ENCODE measurements at regions not wholly inside any gene's neighbourhood (a gene's known extent, or its start where the extent isn't known, plus 50 kb on each side); places are given as distances from the start of the nearest gene placed in this dataset.
"Not testable (repeated sequence)": the region's sequence is repeated elsewhere in the genome, so short reads cannot be mapped to it uniquely, and the experiment has no call there.

- no peaks in the 10 kb centered on the region for H3K36me3 Mint-ChIP-seq
- H3K27ac Mint-ChIP-seq: no peak overlapping the region
- peaks cover 25% of the 10 kb centered on the region for H3K27me3 Mint-ChIP-seq
- no peaks in the 10 kb centered on the region for H3K9me3 Mint-ChIP-seq
- no peaks in the 10 kb centered on the region for H3K4me1 Mint-ChIP-seq
- H3K4me3 Mint-ChIP-seq: no peak overlapping the region
These were observed 112.3 kb upstream of the ATP5MC3 start for GRCh38 chr2:175293776-175294175.

GRCh38 chr2:175293195-175293594 is 111.7 kb upstream of the ATP5MC3 start:
- H3K27me3 Mint-ChIP-seq: peaks cover 28% of the 10 kb centered on the region
- H3K9me3 Mint-ChIP-seq: no peaks in the 10 kb centered on the region
- no peaks in the 10 kb centered on the region for H3K4me1 Mint-ChIP-seq
- H3K4me3 Mint-ChIP-seq: no peak overlapping the region
- H3K27ac Mint-ChIP-seq: no peak overlapping the region
- H3K36me3 Mint-ChIP-seq: no peaks in the 10 kb centered on the region

GRCh38 chr2:175282886-175283285 is 101.4 kb upstream of the ATP5MC3 start:
- H3K36me3 Mint-ChIP-seq: no peaks in the 10 kb centered on the region
- no peak overlapping the region for H3K4me3 Mint-ChIP-seq
- H3K4me1 Mint-ChIP-seq: no peaks in the 10 kb centered on the region
- peaks cover 3% of the 10 kb centered on the region for H3K27me3 Mint-ChIP-seq
- no peaks in the 10 kb centered on the region for H3K9me3 Mint-ChIP-seq
- no peak overlapping the region for H3K27ac Mint-ChIP-seq

- Mint-ChIP-seq H3K27me3 (peaks cover 3% of the 10 kb centered on the region), H3K4me1 (no peaks in the 10 kb centered on the region), H3K27ac (no peak overlapping the region), H3K9me3 (no peaks in the 10 kb centered on the region), H3K36me3 (no peaks in the 10 kb centered on the region), H3K4me3 (no peak overlapping the region)
These were observed 100.8 kb upstream of the ATP5MC3 start for GRCh38 chr2:175282300-175282699.

- Mint-ChIP-seq H3K4me3 (no peak overlapping the region), H3K4me1 (no peaks in the 10 kb centered on the region), H3K27me3 (peaks cover 2% of the 10 kb centered on the region), H3K36me3 (no peaks in the 10 kb centered on the region), H3K27ac (no peak overlapping the region), H3K9me3 (no peaks in the 10 kb centered on the region)
These were observed 96.3 kb upstream of the ATP5MC3 start for GRCh38 chr2:175277772-175278171.

- Mint-ChIP-seq H3K4me3 (no peak overlapping the region), H3K4me1 (no peaks in the 10 kb centered on the region), H3K27me3 (peaks cover 4% of the 10 kb centered on the region), H3K9me3 (no peaks in the 10 kb centered on the region), H3K27ac (no peak overlapping the region), H3K36me3 (no peaks in the 10 kb centered on the region)
These were observed 94.0 kb upstream of the ATP5MC3 start for GRCh38 chr2:175275539-175275938.

GRCh38 chr2:175259164-175259563 is 77.7 kb upstream of the ATP5MC3 start:
- H3K27ac Mint-ChIP-seq: no peak overlapping the region
- no peaks in the 10 kb centered on the region for H3K4me1 Mint-ChIP-seq
- no peaks in the 10 kb centered on the region for H3K36me3 Mint-ChIP-seq
- peaks cover 13% of the 10 kb centered on the region for H3K27me3 Mint-ChIP-seq
- no peaks in the 10 kb centered on the region for H3K9me3 Mint-ChIP-seq
- H3K4me3 Mint-ChIP-seq: no peak overlapping the region

GRCh38 chr2:175256806-175257585 is 75.5 kb upstream of the ATP5MC3 start:
- H3K9me3 Mint-ChIP-seq: no peaks in the 10 kb centered on the region
- H3K27me3 Mint-ChIP-seq: peaks cover 27% of the 10 kb centered on the region
- no peaks in the 10 kb centered on the region for H3K36me3 Mint-ChIP-seq
- no peak overlapping the region for H3K27ac Mint-ChIP-seq
- H3K4me1 Mint-ChIP-seq: no peaks in the 10 kb centered on the region
- H3K4me3 Mint-ChIP-seq: no peak overlapping the region

- H3K36me3 Mint-ChIP-seq, H3K27ac Mint-ChIP-seq, H3K9me3 Mint-ChIP-seq, H3K4me1 Mint-ChIP-seq, H3K4me3 Mint-ChIP-seq: not testable (repeated sequence)
- peaks cover 30% of the 10 kb centered on the region for H3K27me3 Mint-ChIP-seq
These were observed 74.9 kb upstream of the ATP5MC3 start for GRCh38 chr2:175256391-175256790.

GRCh38 chr2:175253871-175254270 is 72.4 kb upstream of the ATP5MC3 start:
- Mint-ChIP-seq H3K27me3 (peaks cover 26% of the 10 kb centered on the region), H3K4me3 (no peak overlapping the region), H3K9me3 (no peaks in the 10 kb centered on the region), H3K4me1 (no peaks in the 10 kb centered on the region), H3K36me3 (no peaks in the 10 kb centered on the region), H3K27ac (no peak overlapping the region)

GRCh38 chr2:175251425-175252041 is 70.0 kb upstream of the ATP5MC3 start:
- H3K27me3 Mint-ChIP-seq: peaks cover 24% of the 10 kb centered on the region
- no peak overlapping the region for H3K4me3 Mint-ChIP-seq
- no peaks in the 10 kb centered on the region for H3K4me1 Mint-ChIP-seq
- H3K36me3 Mint-ChIP-seq: no peaks in the 10 kb centered on the region
- no peaks in the 10 kb centered on the region for H3K9me3 Mint-ChIP-seq
- peak overlapping the region; percentile 51 for H3K27ac Mint-ChIP-seq

- Mint-ChIP-seq H3K4me3 (no peak overlapping the region), H3K27me3 (peaks cover 4% of the 10 kb centered on the region), H3K9me3 (no peaks in the 10 kb centered on the region), H3K27ac (no peak overlapping the region), H3K36me3 (no peaks in the 10 kb centered on the region), H3K4me1 (no peaks in the 10 kb centered on the region)
These were observed 65.6 kb upstream of the ATP5MC3 start for GRCh38 chr2:175247159-175247558.

- Mint-ChIP-seq H3K4me3 (no peak overlapping the region), H3K4me1 (no peaks in the 10 kb centered on the region), H3K9me3 (no peaks in the 10 kb centered on the region), H3K36me3 (no peaks in the 10 kb centered on the region), H3K27me3 (peaks cover 3% of the 10 kb centered on the region), H3K27ac (no peak overlapping the region)
These were observed 63.2 kb upstream of the ATP5MC3 start for GRCh38 chr2:175244697-175245096.

- H3K36me3 Mint-ChIP-seq: no peaks in the 10 kb centered on the region
- H3K27me3 Mint-ChIP-seq: peaks cover 8% of the 10 kb centered on the region
- H3K9me3 Mint-ChIP-seq: no peaks in the 10 kb centered on the region
- no peak overlapping the region for H3K27ac Mint-ChIP-seq
- no peaks in the 10 kb centered on the region for H3K4me1 Mint-ChIP-seq
- no peak overlapping the region for H3K4me3 Mint-ChIP-seq
These were observed 60.2 kb upstream of the ATP5MC3 start for GRCh38 chr2:175241691-175242090.

- not testable (repeated sequence) for H3K4me3 Mint-ChIP-seq
These were observed 58.5 kb upstream of the ATP5MC3 start for GRCh38 chr2:175240033-175240432.

GRCh38 chr2:175236930-175237329 is 55.4 kb upstream of the ATP5MC3 start:
- Mint-ChIP-seq H3K36me3 (no peaks in the 10 kb centered on the region), H3K9me3 (no peaks in the 10 kb centered on the region), H3K27ac (no peak overlapping the region), H3K27me3 (peaks cover 9% of the 10 kb centered on the region), H3K4me3 (no peak overlapping the region), H3K4me1 (no peaks in the 10 kb centered on the region)

More at GRCh38 chr2:175240033-175240432, 58.5 kb upstream of the ATP5MC3 start:
- peak overlapping the region; percentile 44 for H3K27ac Mint-ChIP-seq
- not testable (repeated sequence) for H3K4me1 Mint-ChIP-seq, H3K36me3 Mint-ChIP-seq, H3K9me3 Mint-ChIP-seq, H3K27me3 Mint-ChIP-seq

Data from activated naive CD4-positive, alpha-beta T cell treated with anti-CD3 and anti-CD28 coated beads, Interleukin-2, amount 50 U/mL, for 24 hours (primary cell).